ENCODE measurements at regions not wholly inside any gene's neighbourhood (a gene's known extent, or its start where the extent isn't known, plus 50 kb on each side); places are given as distances from the start of the nearest gene placed in this dataset.

GRCh38 chr10:47181052-47181849 lies 118.7 kb upstream of the GDF10 start:
- TF ChIP-seq CTCF (conservative IDR thresholded peaks at IDR 0.05; ENCODE audit: low read length) (no peak), EZH2phosphoT487 (IDR thresholded peaks at IDR 0.05; ENCODE audit: borderline replicate concordance) (no peak)

Measured in Loucy (cell line).